HPDE6-E6E7 (cell line): ENCODE measurements at regions not wholly inside any gene's neighbourhood (a gene's known extent, or its start where the extent isn't known, plus 50 kb on each side); places are given as distances from the start of the nearest gene placed in this dataset.

Source experiments
- DNase-seq: peaks from one replicate; pipeline ENCODE4 v3.0.0; 2011; ENCODE audit warnings: missing footprints; ENCODE audit errors: extremely low spot score

GRCh38 chr10:81759111-81759510 lies 115.9 kb upstream of the NRG3 start:
- DNase-seq, result no peak

- DNase-seq, result no peak
Measured at GRCh38 chr10:81784111-81784597, 90.8 kb upstream of the NRG3 start.

GRCh38 chr10:81792729-81793128 lies 82.3 kb upstream of the NRG3 start:
- DNase-seq, result no peak

GRCh38 chr10:81806842-81807241 lies 68.2 kb upstream of the NRG3 start:
- no peak for DNase-seq

- no peak for DNase-seq
Measured at GRCh38 chr10:81814842-81815241, 60.2 kb upstream of the NRG3 start.

- no peak for DNase-seq
Measured at GRCh38 chr10:81817596-81818170, 57.3 kb upstream of the NRG3 start.

- DNase-seq, result no peak
Measured at GRCh38 chr10:81820418-81820817, 54.6 kb upstream of the NRG3 start.
